Caco-2 (cell line): ENCODE measurements at regions not wholly inside any gene's neighbourhood (a gene's known extent, or its start where the extent isn't known, plus 50 kb on each side); places are given as distances from the start of the nearest gene placed in this dataset.

Source experiments
- BruUV-seq: library from RNA; stranded (reverse); fragments of 400-500 nt; replicated peaks from 2 replicates; lab custom pipeline; 2021; lab: Mats Ljungman, UMichigan
- CTCF ChIA-PET: fragments of 300-600 bp; sonication (Branson Sonifier 250); formaldehyde crosslinking; loops from one replicate; lab custom pipeline; 2022; ENCODE audit warnings: antibody characterized with exemption; lab: Charles Lee
- POLR2A ChIA-PET: fragments of 300-600 bp; sonication (Branson Sonifier 250); formaldehyde crosslinking; loops from one replicate; lab custom pipeline; 2022; ENCODE audit warnings: antibody characterized with exemption; lab: Charles Lee
- DNase-seq, 2 experiments: peaks; one replicate each; pipeline versions ENCODE4 v3.0.0 to v3.0.0-alpha.2; 2020 to 2022
- H3K27me3 ChIP-seq: replicated peaks from 2 replicates; pipeline ENCODE4 v1.6.0; 2011; ENCODE audit warnings: low read length; ENCODE audit not compliant: control insufficient read depth, insufficient read depth
- H3K36me3 ChIP-seq: 2 replicates; pipeline ENCODE4 v1.5.1; 2011; ENCODE audit warnings: low read length; ENCODE audit not compliant: control insufficient read depth, insufficient read depth
- H3K4me1 ChIP-seq: fragments of 250-450 bp; sonication (Bioruptor Pico); 2 replicates; pipeline ENCODE4 v1.5.1; 2020; ENCODE audit warnings: mild to moderate bottlenecking
- H3K4me3 ChIP-seq: 2 replicates; pipeline ENCODE4 v1.5.1; 2011; ENCODE audit warnings: low read depth, mild to moderate bottlenecking, control low read depth, low read length
- H3K9me3 ChIP-seq: fragments of 250-450 bp; sonication (Bioruptor Pico); 2 replicates; pipeline ENCODE4 v1.5.1; 2020; ENCODE audit warnings: mild to moderate bottlenecking, moderate library complexity
- H3K27ac Mint-ChIP-seq: one replicate; pipeline ENCODE4 v1.8.0; 2022; ENCODE audit warnings: mixed read lengths; ENCODE audit not compliant: unreplicated experiment
- H3K27me3 Mint-ChIP-seq: one replicate; pipeline ENCODE4 v1.8.0; 2022; ENCODE audit warnings: mixed read lengths; ENCODE audit not compliant: insufficient read depth, unreplicated experiment
- H3K36me3 Mint-ChIP-seq: one replicate; pipeline ENCODE4 v1.8.0; 2022; ENCODE audit warnings: mild to moderate bottlenecking, mixed read lengths; ENCODE audit not compliant: insufficient read depth, unreplicated experiment
- H3K4me1 Mint-ChIP-seq: one replicate; pipeline ENCODE4 v1.8.0; 2022; ENCODE audit warnings: low read depth, mixed read lengths; ENCODE audit not compliant: unreplicated experiment
- H3K4me3 Mint-ChIP-seq: one replicate; pipeline ENCODE4 v1.8.0; 2022; ENCODE audit warnings: mild to moderate bottlenecking, moderate library complexity, mixed read lengths; ENCODE audit not compliant: unreplicated experiment
- H3K9me3 Mint-ChIP-seq: one replicate; pipeline ENCODE4 v1.8.0; 2022; ENCODE audit warnings: mixed read lengths; ENCODE audit not compliant: unreplicated experiment
- CTCF ChIP-seq, 2 experiments: fragments of 200-600 bp in 1 of 2; IDR thresholded peaks; 1 replicate in 1 of 2; 2 replicates in 1 of 2; pipeline versions ENCODE4 v1.5.1 to v1.8.0; 2011 to 2022; ENCODE audit warnings: antibody characterized with exemption in 1 of 2, control low read depth in 1 of 2, inconsistent platforms in 1 of 2, low read depth in 1 of 2, low read length in 1 of 2, mild to moderate bottlenecking in 1 of 2, moderate library complexity in 1 of 2; ENCODE audit not compliant: insufficient read depth in 1 of 2, severe bottlenecking in 1 of 2, unreplicated experiment in 1 of 2
- intact Hi-C: fragments of 100-400 bp; cut with micrococcal nuclease; formaldehyde crosslinking; loops from one replicate; pipeline ENCODE4 v1.10.0; 2022; ENCODE audit not compliant: unreplicated experiment

GRCh38 chr5:165333623-165334022 lies 1828.2 kb downstream of the MAT2B start:
- Histone ChIP-seq H3K36me3 (no peaks in the 10 kb centered on the region), H3K4me1 (no peaks in the 10 kb centered on the region), H3K4me3 (no peak overlapping the region), H3K27me3 (no peaks in the 10 kb centered on the region), H3K9me3 (no peaks in the 10 kb centered on the region)
- TF ChIP-seq CTCF (IDR thresholded peaks at IDR 0.05; ENCODE audit: insufficient read depth in 1 of 2, low read depth in 1 of 2, low read length in 1 of 2, severe bottlenecking in 1 of 2, unreplicated experiment in 1 of 2), result no peak
- BruUV-seq, result no TSS peak
- intact Hi-C loops, result no loop called here
- ChIA-PET POLR2A (no interaction called here), CTCF (no interaction called here)
- Mint-ChIP-seq H3K4me1 (no peaks in the 10 kb centered on the region), H3K27me3 (no peaks in the 10 kb centered on the region), H3K4me3 (no peak overlapping the region), H3K27ac (no peak overlapping the region), H3K9me3 (no peaks in the 10 kb centered on the region), H3K36me3 (no peaks in the 10 kb centered on the region)
- DNase-seq, result no peak

- no peaks in the 10 kb centered on the region for H3K4me1 Mint-ChIP-seq
- no peaks in the 10 kb centered on the region for H3K27me3 Mint-ChIP-seq
- no peaks in the 10 kb centered on the region for H3K36me3 Mint-ChIP-seq
- no TSS peak for BruUV-seq
- H3K36me3 ChIP-seq, result no peaks in the 10 kb centered on the region
- no peak for DNase-seq
- ChIA-PET CTCF (no interaction called here), POLR2A (no interaction called here)
- no peaks in the 10 kb centered on the region for H3K4me1 ChIP-seq
- TF ChIP-seq CTCF (IDR thresholded peaks at IDR 0.05; ENCODE audit: insufficient read depth in 1 of 2, low read depth in 1 of 2, low read length in 1 of 2, severe bottlenecking in 1 of 2, unreplicated experiment in 1 of 2), result no peak
- intact Hi-C loops, result no loop called here
- no peak overlapping the region for H3K27ac Mint-ChIP-seq
- no peak overlapping the region for H3K4me3 Mint-ChIP-seq
- no peaks in the 10 kb centered on the region for H3K9me3 Mint-ChIP-seq
- no peaks in the 10 kb centered on the region for H3K9me3 ChIP-seq
- H3K4me3 ChIP-seq, result no peak overlapping the region
- no peaks in the 10 kb centered on the region for H3K27me3 ChIP-seq
Observed at GRCh38 chr5:165334201-165334600, 1828.8 kb downstream of the MAT2B start.

- Mint-ChIP-seq H3K4me1 (peaks cover 6% of the 10 kb centered on the region), H3K4me3 (no peak overlapping the region), H3K27me3 (no peaks in the 10 kb centered on the region), H3K27ac (no peak overlapping the region), H3K36me3 (no peaks in the 10 kb centered on the region), H3K9me3 (no peaks in the 10 kb centered on the region)
- no peak for TF ChIP-seq CTCF (IDR thresholded peaks at IDR 0.05; ENCODE audit: insufficient read depth in 1 of 2, low read depth in 1 of 2, low read length in 1 of 2, severe bottlenecking in 1 of 2, unreplicated experiment in 1 of 2)
- Histone ChIP-seq H3K27me3 (no peaks in the 10 kb centered on the region), H3K9me3 (no peaks in the 10 kb centered on the region), H3K4me3 (no peak overlapping the region), H3K36me3 (no peaks in the 10 kb centered on the region), H3K4me1 (peaks cover 5% of the 10 kb centered on the region; the same call in 1 of the 2 replicates)
- DNase-seq, result no peak
- intact Hi-C loops, result no loop called here
- BruUV-seq, result no TSS peak
- POLR2A ChIA-PET, result no interaction called here
- CTCF ChIA-PET, result no interaction called here
Observed at GRCh38 chr5:165349735-165350134, 1844.3 kb downstream of the MAT2B start.
